GM23338 (cell line): ENCODE measurements at regions not wholly inside any gene's neighbourhood (a gene's known extent, or its start where the extent isn't known, plus 50 kb on each side); places are given as distances from the start of the nearest gene placed in this dataset.

Source experiments
- CREB1 ChIP-seq: fragments of 250-450 bp; sonication (Bioruptor Pico); IDR thresholded peaks from 2 replicates; pipeline ENCODE4 v1.5.0; 2020; ENCODE audit warnings: low read depth, mild to moderate bottlenecking, moderate library complexity
- CTCF ChIP-seq, 2 experiments: fragments of 200-600 bp in 1 of 2; sonication (generic) in 1 of 2; conservative IDR thresholded peaks; 2 replicates each; pipeline versions ENCODE4 v1.5.1 to v1.6.1; 2016 to 2017; ENCODE audit warnings: antibody characterized with exemption in 2 of 2, low read depth in 2 of 2, mild to moderate bottlenecking in 2 of 2, moderate library complexity in 1 of 2
- ETS1 ChIP-seq: IDR thresholded peaks from 2 replicates; pipeline ENCODE4 v1.6.1; 2016; ENCODE audit warnings: antibody characterized with exemption
- EZH2phosphoT487 ChIP-seq: fragments of 200-600 bp; sonication (generic); IDR thresholded peaks from one replicate; pipeline ENCODE4 v1.8.1; 2018; ENCODE audit warnings: antibody characterized with exemption; ENCODE audit not compliant: unreplicated experiment
- REST ChIP-seq: IDR thresholded peaks from one replicate; pipeline ENCODE4 v1.6.1; 2018; ENCODE audit warnings: antibody characterized with exemption; ENCODE audit not compliant: unreplicated experiment

- TF ChIP-seq EZH2phosphoT487 = no peak
- TF ChIP-seq ETS1 = no peak
- TF ChIP-seq REST = no peak
- TF ChIP-seq CTCF (conservative IDR thresholded peaks at IDR 0.05; ENCODE audit: low read depth in 2 of 2) = no peak
- no peak for TF ChIP-seq CREB1 (CRISPR knock-in tag)
Observed at GRCh38 chr13:86429756-86430155, 630.5 kb upstream of the SLITRK6 start.
